ENCODE measurements at regions not wholly inside any gene's neighbourhood (a gene's known extent, or its start where the extent isn't known, plus 50 kb on each side); places are given as distances from the start of the nearest gene placed in this dataset.

DNA sequence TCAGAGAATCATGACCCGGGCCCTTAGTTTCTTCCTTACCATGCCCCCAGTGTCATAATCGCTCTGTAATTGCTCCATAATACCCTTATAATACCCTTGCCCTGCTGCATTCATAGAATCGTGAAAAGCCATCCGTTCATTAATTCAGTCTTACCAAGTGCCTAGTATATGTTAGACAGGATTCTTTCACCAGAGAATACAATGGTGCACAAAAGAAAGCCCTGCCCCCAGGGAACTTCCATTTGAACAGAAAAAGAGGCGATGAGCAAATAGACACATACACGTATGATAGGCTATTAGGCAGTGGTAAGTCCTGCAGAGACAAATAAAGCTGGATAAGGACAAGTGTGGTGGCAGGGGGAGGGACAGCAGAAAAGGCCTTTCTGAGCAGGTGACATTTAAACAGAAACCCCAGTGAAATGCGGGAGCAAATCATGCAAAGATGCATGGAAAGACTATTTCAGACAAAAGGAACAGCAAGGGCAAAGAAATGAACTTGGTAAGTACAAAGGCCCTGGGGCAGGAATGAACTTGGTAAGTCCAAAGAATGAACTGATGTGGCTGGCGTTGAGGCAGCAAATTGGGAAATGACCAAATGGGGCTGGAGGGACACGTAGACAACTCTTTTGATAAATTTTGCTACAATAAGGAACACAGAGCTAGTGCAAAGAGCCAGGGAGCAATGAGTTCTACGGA is 74.6 kb upstream of the CREB3L1 start:
- Histone ChIP-seq H3K27ac (no peak overlapping the region), H3K36me3 (ENCODE audit: insufficient read depth in 1 of 2, low read depth in 1 of 2) (no peaks in the 10 kb centered on the region), H3K4me1 (no peaks in the 10 kb centered on the region), H3K4me3 (no peak overlapping the region), H3K9me3 (no peaks in the 10 kb centered on the region), H3K27me3 (ENCODE audit: insufficient read depth in 3 of 3, low read length in 2 of 3) (peaks cover 0 to 48% (median 6%) of the 10 kb centered on the region in 3 donors)
- ATAC-seq (no peak), DNase-seq (no peak)
- TF ChIP-seq, protein P1, sequence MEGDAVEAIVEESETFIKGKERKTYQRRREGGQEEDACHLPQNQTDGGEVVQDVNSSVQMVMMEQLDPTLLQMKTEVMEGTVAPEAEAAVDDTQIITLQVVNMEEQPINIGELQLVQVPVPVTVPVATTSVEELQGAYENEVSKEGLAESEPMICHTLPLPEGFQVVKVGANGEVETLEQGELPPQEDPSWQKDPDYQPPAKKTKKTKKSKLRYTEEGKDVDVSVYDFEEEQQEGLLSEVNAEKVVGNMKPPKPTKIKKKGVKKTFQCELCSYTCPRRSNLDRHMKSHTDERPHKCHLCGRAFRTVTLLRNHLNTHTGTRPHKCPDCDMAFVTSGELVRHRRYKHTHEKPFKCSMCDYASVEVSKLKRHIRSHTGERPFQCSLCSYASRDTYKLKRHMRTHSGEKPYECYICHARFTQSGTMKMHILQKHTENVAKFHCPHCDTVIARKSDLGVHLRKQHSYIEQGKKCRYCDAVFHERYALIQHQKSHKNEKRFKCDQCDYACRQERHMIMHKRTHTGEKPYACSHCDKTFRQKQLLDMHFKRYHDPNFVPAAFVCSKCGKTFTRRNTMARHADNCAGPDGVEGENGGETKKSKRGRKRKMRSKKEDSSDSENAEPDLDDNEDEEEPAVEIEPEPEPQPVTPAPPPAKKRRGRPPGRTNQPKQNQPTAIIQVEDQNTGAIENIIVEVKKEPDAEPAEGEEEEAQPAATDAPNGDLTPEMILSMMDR (IDR thresholded peaks at IDR 0.05), result no peak
- 79 to 83% (median 80%) methylated on average over 10 of the region's 10 CpGs for WGBS, 3 donors
- intact Hi-C loops (cut with DNase I), result no loop called here

DNA sequence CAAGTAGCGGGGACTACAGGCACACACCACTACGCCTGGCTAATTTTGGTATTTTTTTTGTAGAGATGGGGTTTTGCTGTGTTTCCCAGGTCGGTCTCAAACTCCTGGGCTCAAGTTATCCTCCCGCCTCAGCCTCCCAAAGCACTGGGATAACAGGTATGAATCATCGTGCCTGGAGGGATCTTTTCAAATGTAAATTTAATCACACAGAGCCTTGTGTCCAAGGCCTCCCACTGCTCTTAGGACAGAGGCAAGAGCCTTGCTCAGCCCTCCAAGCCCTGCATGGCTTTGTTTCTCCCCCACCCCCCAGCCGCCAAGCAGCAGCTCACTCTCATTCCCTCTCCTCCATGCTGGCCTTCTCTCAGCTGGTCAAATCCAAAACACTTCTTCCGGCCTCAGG is 75.3 kb upstream of the CREB3L1 start:
- 77 to 82% (median 78%) methylated on average over 7 of the region's 7 CpGs for WGBS, 3 donors
- TF ChIP-seq, protein P1 (IDR thresholded peaks at IDR 0.05), result no peak
- H3K27me3 ChIP-seq (ENCODE audit: insufficient read depth in 3 of 3, low read length in 2 of 3), result peaks cover 0 to 48% (median 6%) of the 10 kb centered on the region in 3 donors
- no peak overlapping the region for H3K4me3 ChIP-seq
- H3K27ac ChIP-seq, result no peak overlapping the region
- H3K4me1 ChIP-seq, result no peaks in the 10 kb centered on the region
- no peak for DNase-seq
- H3K36me3 ChIP-seq (ENCODE audit: insufficient read depth in 1 of 2, low read depth in 1 of 2), result no peaks in the 10 kb centered on the region
- intact Hi-C loops (cut with DNase I), result no loop called here
- no peak for ATAC-seq
- no peaks in the 10 kb centered on the region for H3K9me3 ChIP-seq

DNA sequence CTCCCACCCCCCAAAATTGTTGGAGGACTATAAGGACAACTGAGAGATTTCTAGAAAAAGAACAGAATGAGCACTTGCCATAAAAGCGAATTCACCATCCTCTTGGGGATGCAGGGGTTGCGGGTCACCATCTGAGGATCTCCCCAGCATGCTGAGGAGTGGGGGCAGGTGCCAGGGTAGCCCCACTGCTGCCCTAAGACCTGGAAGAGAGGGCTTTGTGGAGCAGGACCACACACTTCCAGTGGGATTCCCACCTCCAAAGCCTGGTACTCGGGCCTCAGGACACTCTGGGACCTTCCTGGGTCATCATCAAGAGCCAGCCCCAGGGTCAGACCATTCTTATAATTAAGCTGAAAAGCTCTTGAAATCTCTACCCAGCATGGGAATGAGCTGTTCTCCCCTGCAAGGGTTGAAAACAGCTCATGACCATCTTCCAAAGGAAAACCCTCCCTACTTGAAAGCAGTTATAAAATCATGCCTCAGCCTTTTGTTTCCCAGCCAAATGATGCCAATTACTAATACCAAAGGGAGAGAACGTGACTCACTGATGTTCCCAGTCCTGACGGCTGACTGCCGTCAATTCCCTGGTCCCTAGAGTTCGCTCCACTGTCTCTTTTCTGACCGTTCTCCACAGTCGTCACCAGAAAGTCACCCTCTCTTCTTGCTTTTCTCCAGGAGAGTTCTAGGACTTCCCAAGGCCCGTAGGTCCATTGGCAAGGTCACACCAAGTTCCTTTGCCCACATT is 76.8 kb upstream of the CREB3L1 start:
- no peak overlapping the region for H3K4me3 ChIP-seq
- no peak overlapping the region for H3K27ac ChIP-seq
- ATAC-seq, result no peak
- TF ChIP-seq, protein P1 (IDR thresholded peaks at IDR 0.05), result no peak
- no peaks in the 10 kb centered on the region for H3K9me3 ChIP-seq
- no peaks in the 10 kb centered on the region for H3K36me3 ChIP-seq (ENCODE audit: insufficient read depth in 1 of 2, low read depth in 1 of 2)
- no peaks in the 10 kb centered on the region for H3K4me1 ChIP-seq
- no peak for DNase-seq
- 62 to 64% (median 64%) methylated on average over 10 of the region's 10 CpGs for WGBS, 3 donors
- peaks cover 0 to 37% (median 6%) of the 10 kb centered on the region in 3 donors for H3K27me3 ChIP-seq (ENCODE audit: insufficient read depth in 3 of 3, low read length in 2 of 3)
- intact Hi-C loops (cut with DNase I), result no loop called here

DNA sequence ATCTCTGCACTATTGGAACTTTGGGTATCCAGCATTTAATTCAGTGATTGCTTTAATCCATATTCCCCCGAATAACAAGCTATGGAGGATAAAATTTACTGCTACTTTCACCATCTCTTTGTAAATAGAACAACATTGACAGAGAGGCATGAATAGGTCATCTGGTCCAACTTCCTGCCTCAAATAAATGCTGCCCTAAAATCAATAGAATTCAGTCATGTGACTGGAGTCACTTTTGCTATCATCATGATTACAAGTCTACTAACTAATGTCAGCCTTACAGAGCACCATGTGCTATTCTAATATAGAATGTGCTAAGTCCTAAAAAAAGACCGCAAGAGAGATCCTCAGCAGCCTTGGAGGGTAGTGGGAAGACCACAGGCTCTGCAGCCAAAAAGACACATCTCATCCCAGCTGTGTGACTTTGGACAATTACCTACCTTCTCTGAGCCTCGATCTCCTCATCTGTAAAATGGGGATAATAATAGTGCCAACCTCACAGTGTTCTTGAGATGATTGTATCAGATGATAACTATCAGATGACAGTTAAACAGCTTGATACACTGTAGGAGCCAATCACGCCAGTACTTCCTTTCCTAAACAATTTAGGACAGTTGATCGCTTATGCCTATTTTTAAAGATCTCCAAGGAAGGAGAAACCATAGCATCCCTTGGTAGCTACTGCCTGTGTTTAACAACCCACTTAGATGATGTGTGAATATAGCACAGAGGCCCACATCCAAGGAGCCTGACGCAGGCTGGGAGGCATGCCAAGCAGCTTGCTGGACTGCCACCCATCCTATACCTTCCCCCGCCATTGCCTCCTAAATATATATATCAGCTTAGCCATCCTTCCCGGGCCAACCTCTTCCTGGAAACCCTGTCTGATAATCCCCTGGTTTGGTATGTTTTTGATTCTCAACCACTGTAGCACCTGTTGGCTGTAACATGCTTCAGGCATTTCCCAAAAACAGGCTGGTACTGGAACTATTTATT is 77.3 kb upstream of the PHF21A start:
- H3K9me3 ChIP-seq, result no peaks in the 10 kb centered on the region
- H3K4me1 ChIP-seq, result no peaks in the 10 kb centered on the region
- intact Hi-C loops (cut with DNase I), result no loop called here
- TF ChIP-seq, protein P1 (IDR thresholded peaks at IDR 0.05), result no peak
- DNase-seq, result no peak
- ATAC-seq, result no peak
- WGBS, 3 donors, result 68 to 75% (median 71%) methylated on average over 8 of the region's 8 CpGs
- peaks cover 0 to 20% (median 5%) of the 10 kb centered on the region in 3 donors for H3K27me3 ChIP-seq (ENCODE audit: insufficient read depth in 3 of 3, low read length in 2 of 3)
- H3K27ac ChIP-seq, result no peak overlapping the region
- H3K36me3 ChIP-seq (ENCODE audit: insufficient read depth in 1 of 2, low read depth in 1 of 2), result no peaks in the 10 kb centered on the region
- no peak overlapping the region for H3K4me3 ChIP-seq

Measured in psoas muscle (tissue), 7 donors.